NCI-H2196 (cell line): ENCODE measurements at regions not wholly inside any gene's neighbourhood (a gene's known extent, or its start where the extent isn't known, plus 50 kb on each side); places are given as distances from the start of the nearest gene placed in this dataset.
"Not testable (repeated sequence)": the region's sequence is repeated elsewhere in the genome, so short reads cannot be mapped to it uniquely, and the experiment has no call there.

ENCODE experiments used
- DNase-seq: peaks from one replicate; lab custom pipeline; 2025; ENCODE audit not compliant: unreplicated experiment; lab: John Stamatoyannopoulos, UW

GRCh38 chr12:94816746-94817145 is 166.4 kb upstream of the TMCC3 start:
- DNase-seq: not testable (repeated sequence)

- DNase-seq: no peak
Observed at GRCh38 chr12:94815958-94816357, 165.6 kb upstream of the TMCC3 start.

GRCh38 chr12:94815450-94815849 is 165.1 kb upstream of the TMCC3 start:
- no peak for DNase-seq

- DNase-seq: no peak
Observed at GRCh38 chr12:94813314-94813713, 163.0 kb upstream of the TMCC3 start.

- no peak for DNase-seq
Observed at GRCh38 chr12:94812345-94812744, 162.0 kb upstream of the TMCC3 start.

- no peak for DNase-seq
Observed at GRCh38 chr12:94811611-94812010, 161.3 kb upstream of the TMCC3 start.

- no peak for DNase-seq
Observed at GRCh38 chr12:94807951-94808350, 157.6 kb upstream of the TMCC3 start.

- no peak for DNase-seq
Observed at GRCh38 chr12:94806617-94807016, 156.3 kb upstream of the TMCC3 start.

- DNase-seq: no peak
Observed at GRCh38 chr12:94805749-94806529, 155.6 kb upstream of the TMCC3 start.

- DNase-seq: no peak
Observed at GRCh38 chr12:94803939-94804338, 153.6 kb upstream of the TMCC3 start.

- no peak for DNase-seq
Observed at GRCh38 chr12:94802796-94803195, 152.4 kb upstream of the TMCC3 start.

- no peak for DNase-seq
Observed at GRCh38 chr12:94801745-94802144, 151.4 kb upstream of the TMCC3 start.

- DNase-seq: no peak
Observed at GRCh38 chr12:94799136-94799535, 148.8 kb upstream of the TMCC3 start.

GRCh38 chr12:94798113-94798512 is 147.8 kb upstream of the TMCC3 start:
- DNase-seq: no peak

- DNase-seq: peak; percentile 18
Observed at GRCh38 chr12:94795520-94795919, 145.2 kb upstream of the TMCC3 start.

- DNase-seq: no peak
Observed at GRCh38 chr12:94795044-94795443, 144.7 kb upstream of the TMCC3 start.

GRCh38 chr12:94793191-94793595 is 142.8 kb upstream of the TMCC3 start:
- no peak for DNase-seq

- DNase-seq: no peak
Observed at GRCh38 chr12:94792693-94793092, 142.3 kb upstream of the TMCC3 start.

- DNase-seq: no peak
Observed at GRCh38 chr12:94791933-94792332, 141.6 kb upstream of the TMCC3 start.

- DNase-seq: no peak
Observed at GRCh38 chr12:94790825-94791224, 140.5 kb upstream of the TMCC3 start.

- no peak for DNase-seq
Observed at GRCh38 chr12:94790370-94790769, 140.0 kb upstream of the TMCC3 start.

- no peak for DNase-seq
Observed at GRCh38 chr12:94789510-94790225, 139.3 kb upstream of the TMCC3 start.
